ENCODE measurements at regions not wholly inside any gene's neighbourhood (a gene's known extent, or its start where the extent isn't known, plus 50 kb on each side); places are given as distances from the start of the nearest gene placed in this dataset.

- CTCF ChIA-PET: no interaction called here
- TF ChIP-seq CTCF (IDR thresholded peaks at IDR 0.05; ENCODE audit: control extremely low read depth, extremely low read depth, low read depth, missing control alignments): no peak
- POLR2A ChIA-PET: no interaction called here
- DNase-seq (ENCODE audit: extremely low spot score): no peak
Measured at GRCh38 chr13:75139291-75139690, 342.7 kb downstream of the TBC1D4 start.

DNA sequence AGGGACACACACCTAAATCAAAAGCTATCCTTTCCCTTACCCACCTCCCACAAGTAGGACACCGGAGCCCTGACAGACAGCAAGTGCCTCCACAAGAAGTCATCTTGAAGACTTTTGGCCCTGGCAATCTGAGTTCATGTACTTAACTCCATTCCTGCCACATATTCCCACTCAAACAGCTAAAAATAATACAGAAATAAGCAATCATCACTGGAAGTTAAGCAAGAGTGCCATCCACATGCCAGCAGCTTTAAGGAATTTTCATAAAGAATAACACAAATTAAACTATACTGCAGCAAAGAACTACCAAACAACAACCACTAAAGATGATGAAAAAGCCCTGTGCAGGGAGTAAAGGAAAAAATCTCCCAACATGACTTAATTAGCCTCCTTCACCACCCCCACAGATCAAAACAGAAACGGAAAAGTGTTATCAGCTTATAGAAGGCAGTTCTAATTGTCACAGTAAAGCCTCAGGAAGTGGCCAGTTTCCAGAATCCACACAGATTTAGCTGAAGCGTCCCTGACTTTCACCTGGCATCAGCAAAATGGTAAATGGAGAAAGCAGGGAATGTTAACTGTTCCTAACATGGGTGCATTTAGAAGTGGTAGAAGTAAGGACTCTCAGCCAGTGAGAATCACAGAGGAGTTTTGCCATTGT, 343.9 kb downstream of the TBC1D4 start:
- CTCF ChIA-PET: interaction anchor here (1.3 kb wide), 1 partner anchor 14 kb away, joined by 3 read pairs; no protein-coding TSS in a partner anchor
- no peak for DNase-seq (ENCODE audit: extremely low spot score)
- POLR2A ChIA-PET: no interaction called here
- TF ChIP-seq CTCF (IDR thresholded peaks at IDR 0.05; ENCODE audit: control extremely low read depth, extremely low read depth, low read depth, missing control alignments): no peak

DNA sequence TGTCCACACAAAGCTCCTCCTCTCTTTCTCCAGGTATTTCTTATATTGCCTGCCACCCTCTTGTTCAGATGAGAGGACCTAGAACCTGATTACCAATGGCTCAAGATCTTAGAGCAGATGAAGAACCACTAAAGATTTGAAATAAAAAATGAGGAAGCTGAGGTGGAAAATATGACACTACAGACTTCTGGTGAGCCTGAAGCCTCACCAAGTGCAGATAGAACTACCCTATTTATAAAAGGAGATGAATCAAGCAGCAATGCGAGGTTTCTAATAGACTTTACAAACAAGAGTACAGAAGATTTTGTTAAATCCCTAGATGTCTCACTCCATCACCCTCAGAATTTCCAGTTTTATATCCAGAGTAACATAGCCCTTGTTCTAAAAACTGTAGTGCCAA, 345.8 kb downstream of the TBC1D4 start:
- no peak for DNase-seq (ENCODE audit: extremely low spot score)
- TF ChIP-seq CTCF (IDR thresholded peaks at IDR 0.05; ENCODE audit: control extremely low read depth, extremely low read depth, low read depth, missing control alignments): no peak
- ChIA-PET CTCF (no interaction called here), POLR2A (no interaction called here)

DNA sequence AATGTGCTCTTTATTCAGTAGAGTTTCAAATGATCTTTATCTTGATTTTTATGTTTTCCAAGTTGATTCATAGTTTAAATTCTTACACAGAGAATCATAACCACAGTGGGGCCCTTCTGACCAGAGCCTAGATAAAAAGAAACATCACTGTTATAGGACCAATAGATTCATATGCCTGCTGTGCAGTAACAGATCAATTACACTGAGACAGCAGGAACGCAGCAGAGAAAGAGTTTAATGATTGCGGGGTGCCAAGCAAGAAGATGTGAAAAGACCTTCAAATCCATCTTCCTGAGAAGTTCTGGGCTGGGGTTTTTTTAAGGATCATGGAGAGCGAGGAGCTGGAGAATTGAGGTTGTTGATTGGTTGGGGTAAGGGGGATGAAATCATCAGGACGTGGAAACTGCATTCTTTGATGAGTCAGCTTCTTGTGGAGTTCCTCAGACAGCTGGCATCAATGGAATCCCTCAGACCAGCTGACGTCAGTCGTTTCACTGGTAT, 346.6 kb downstream of the TBC1D4 start:
- CTCF ChIA-PET: no interaction called here
- DNase-seq (ENCODE audit: extremely low spot score): no peak
- TF ChIP-seq CTCF (IDR thresholded peaks at IDR 0.05; ENCODE audit: control extremely low read depth, extremely low read depth, low read depth, missing control alignments): no peak
- POLR2A ChIA-PET: no interaction called here

- DNase-seq (ENCODE audit: extremely low spot score): no peak
- TF ChIP-seq CTCF (IDR thresholded peaks at IDR 0.05; ENCODE audit: control extremely low read depth, extremely low read depth, low read depth, missing control alignments): no peak
- CTCF ChIA-PET: interaction anchor here (0.9 to 1.0 kb wide), 3 partner anchors 8 to 12 kb away, joined by 3 to 4 read pairs (median 4); no protein-coding TSS in a partner anchor
- POLR2A ChIA-PET: no interaction called here
Measured at GRCh38 chr13:75132701-75133695, 349.0 kb downstream of the TBC1D4 start.

DNA sequence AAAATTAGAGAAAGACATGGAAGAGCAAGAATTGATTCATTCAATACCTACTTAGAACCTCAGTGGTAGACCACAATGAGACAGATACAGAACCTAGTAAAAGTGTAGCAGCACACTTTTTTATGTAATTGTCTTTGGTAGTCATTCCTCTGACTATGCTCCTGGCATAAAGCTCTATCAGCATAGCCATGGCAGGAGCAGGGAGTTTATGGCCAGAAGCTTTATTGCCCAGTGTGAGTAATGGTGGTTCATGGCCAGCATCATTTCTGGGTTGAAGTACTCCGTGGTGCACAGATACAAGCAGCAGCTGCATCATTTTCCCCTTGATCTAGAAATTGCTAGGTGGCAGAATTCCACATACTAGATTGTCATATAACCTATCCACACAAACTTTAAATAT, 352.6 kb downstream of the TBC1D4 start:
- DNase-seq (ENCODE audit: extremely low spot score): no peak
- TF ChIP-seq CTCF (IDR thresholded peaks at IDR 0.05; ENCODE audit: control extremely low read depth, extremely low read depth, low read depth, missing control alignments): no peak
- CTCF ChIA-PET: no interaction called here
- POLR2A ChIA-PET: interaction anchor here (0.6 kb wide), 1 partner anchor 17 kb away, joined by 3 read pairs; no protein-coding TSS in a partner anchor

Measured in GM10248 (cell line).